Mesenteric fat pad (tissue), 1 donor: ENCODE measurements at regions not wholly inside any gene's neighbourhood (a gene's known extent, or its start where the extent isn't known, plus 50 kb on each side); places are given as distances from the start of the nearest gene placed in this dataset.
"Not testable (repeated sequence)": the region's sequence is repeated elsewhere in the genome, so short reads cannot be mapped to it uniquely, and the experiment has no call there.

Experiments
- DNase-seq: peaks from one replicate; pipeline ENCODE4 v3.0.0-alpha.2; 2020; ENCODE audit warnings: low spot score
- donor health status: DM: yes; HTN: yes; CAD: no.

- DNase-seq = no peak
Measured at GRCh38 chr4:149203256-149204001, 612.2 kb downstream of the IQCM start.

- DNase-seq = no peak
Measured at GRCh38 chr4:149202117-149202516, 613.5 kb downstream of the IQCM start.

GRCh38 chr4:149199594-149199993, 616.0 kb downstream of the IQCM start:
- DNase-seq = no peak

GRCh38 chr4:149194061-149194460, 621.6 kb downstream of the IQCM start:
- DNase-seq = no peak

GRCh38 chr4:149187726-149188125, 627.9 kb downstream of the IQCM start:
- no peak for DNase-seq

GRCh38 chr4:149183638-149184037, 632.0 kb downstream of the IQCM start:
- no peak for DNase-seq

GRCh38 chr4:149181459-149181858, 634.2 kb downstream of the IQCM start:
- not testable (repeated sequence) for DNase-seq

- DNase-seq = no peak
Measured at GRCh38 chr4:149176039-149176438, 639.6 kb downstream of the IQCM start.

- no peak for DNase-seq
Measured at GRCh38 chr4:149175549-149175948, 640.1 kb downstream of the IQCM start.

GRCh38 chr4:149173241-149174013, 642.2 kb downstream of the IQCM start:
- no peak for DNase-seq

GRCh38 chr4:149168645-149169044, 647.0 kb downstream of the IQCM start:
- DNase-seq = no peak

- no peak for DNase-seq
Measured at GRCh38 chr4:149166876-149167275, 648.8 kb downstream of the IQCM start.

- DNase-seq = no peak
Measured at GRCh38 chr4:149166365-149166764, 649.3 kb downstream of the IQCM start.

GRCh38 chr4:149164282-149164681, 651.4 kb downstream of the IQCM start:
- no peak for DNase-seq

- no peak for DNase-seq
Measured at GRCh38 chr4:149161247-149161646, 654.4 kb downstream of the IQCM start.

- no peak for DNase-seq
Measured at GRCh38 chr4:149160370-149160769, 655.3 kb downstream of the IQCM start.

GRCh38 chr4:149158817-149159216, 656.8 kb downstream of the IQCM start:
- no peak for DNase-seq

GRCh38 chr4:149145803-149146202, 669.8 kb downstream of the IQCM start:
- no peak for DNase-seq

- DNase-seq = no peak
Measured at GRCh38 chr4:149144060-149144459, 671.6 kb downstream of the IQCM start.

GRCh38 chr4:149141391-149141790, 674.3 kb downstream of the IQCM start:
- no peak for DNase-seq

- DNase-seq = no peak
Measured at GRCh38 chr4:149140841-149141240, 674.8 kb downstream of the IQCM start.

GRCh38 chr4:149136951-149137620, 678.6 kb downstream of the IQCM start:
- no peak for DNase-seq
